Bronchial epithelial cell (primary cell): ENCODE measurements at regions not wholly inside any gene's neighbourhood (a gene's known extent, or its start where the extent isn't known, plus 50 kb on each side); places are given as distances from the start of the nearest gene placed in this dataset.
A peak's percentile ranks its signal among the peaks of the same experiment; 100 is the strongest.
"Not testable (repeated sequence)": the region's sequence is repeated elsewhere in the genome, so short reads cannot be mapped to it uniquely, and the experiment has no call there.

ENCODE experiments used
- DNase-seq: peaks from one replicate; pipeline ENCODE4 v3.0.0-alpha.2; 2010; ENCODE audit warnings: low read depth
- FAIRE-seq: peaks from 2 replicates; lab custom pipeline; 2011; peaks lifted over from hg19 to GRCh38; lab: Jason Lieb, UNC
- H3K27me3 ChIP-seq: 2 replicates; pipeline ENCODE4 v1.5.1; 2011; ENCODE audit warnings: low read length; ENCODE audit not compliant: control insufficient read depth, insufficient read depth
- H3K36me3 ChIP-seq: 2 replicates; pipeline ENCODE4 v1.5.1; 2011; ENCODE audit warnings: low read length; ENCODE audit not compliant: control insufficient read depth, insufficient read depth
- H3K4me3 ChIP-seq: 2 replicates; pipeline ENCODE4 v1.5.1; 2011; ENCODE audit warnings: mild to moderate bottlenecking, low read depth, low read length, control low read depth
- TF ChIP-seq, protein P1 (sequence below): IDR thresholded peaks from 2 replicates; pipeline ENCODE4 v1.5.1; 2011; ENCODE audit warnings: mild to moderate bottlenecking, moderate library complexity, low read length, control low read depth, inconsistent platforms; ENCODE audit not compliant: insufficient read depth, severe bottlenecking

DNA sequence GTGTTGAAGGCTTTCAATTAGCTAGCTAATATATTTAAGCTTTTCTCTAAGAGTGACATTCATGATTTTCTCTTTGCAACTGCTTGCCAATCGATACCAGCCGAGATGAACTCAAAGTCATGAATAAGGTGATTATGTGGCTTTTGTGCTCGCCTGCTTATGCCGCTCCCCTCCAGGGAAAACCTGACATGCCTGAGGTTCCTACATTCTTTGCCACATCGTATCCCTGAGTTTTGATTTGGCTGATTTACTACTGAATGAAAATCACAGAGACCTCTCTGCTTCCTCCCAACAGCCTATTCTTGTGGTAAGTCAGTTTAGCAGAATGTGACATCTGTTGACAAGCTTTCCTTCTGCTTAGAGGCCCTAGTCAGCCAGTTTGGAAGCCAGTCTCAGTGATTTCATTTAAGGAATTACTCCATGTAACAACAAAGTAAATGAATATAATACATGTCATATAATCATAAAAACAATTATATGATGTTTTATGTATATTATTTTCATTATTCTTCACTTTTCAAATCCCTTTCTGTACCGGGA is 513.4 kb downstream of the CSNK1G3 start:
- no peak for FAIRE-seq
- DNase-seq: no peak

DNA sequence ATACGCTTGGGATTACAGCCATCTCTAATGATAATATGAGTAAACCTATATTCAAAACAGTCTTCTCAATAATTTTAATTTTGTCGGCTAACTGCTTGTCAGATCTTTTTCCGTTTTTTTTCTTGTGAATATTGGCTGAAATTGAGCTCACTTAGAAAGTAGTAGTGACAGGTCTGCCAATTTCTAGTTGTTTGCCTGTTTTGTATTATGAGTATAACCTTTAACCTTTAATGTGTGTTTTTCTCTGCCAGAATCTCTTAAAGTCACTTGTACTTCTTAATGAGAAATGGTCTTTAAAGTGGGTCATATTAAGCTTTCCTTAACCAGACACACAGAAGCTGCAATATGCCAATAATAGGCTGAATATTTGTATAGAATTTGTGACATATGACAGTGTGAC is 511.0 kb downstream of the CSNK1G3 start:
- no peak for FAIRE-seq
- no peak for DNase-seq
- Histone ChIP-seq H3K36me3 (no peaks in the 10 kb centered on the region), H3K27me3 (no peaks in the 10 kb centered on the region), H3K4me3 (no peak overlapping the region)
- TF ChIP-seq, protein P1, sequence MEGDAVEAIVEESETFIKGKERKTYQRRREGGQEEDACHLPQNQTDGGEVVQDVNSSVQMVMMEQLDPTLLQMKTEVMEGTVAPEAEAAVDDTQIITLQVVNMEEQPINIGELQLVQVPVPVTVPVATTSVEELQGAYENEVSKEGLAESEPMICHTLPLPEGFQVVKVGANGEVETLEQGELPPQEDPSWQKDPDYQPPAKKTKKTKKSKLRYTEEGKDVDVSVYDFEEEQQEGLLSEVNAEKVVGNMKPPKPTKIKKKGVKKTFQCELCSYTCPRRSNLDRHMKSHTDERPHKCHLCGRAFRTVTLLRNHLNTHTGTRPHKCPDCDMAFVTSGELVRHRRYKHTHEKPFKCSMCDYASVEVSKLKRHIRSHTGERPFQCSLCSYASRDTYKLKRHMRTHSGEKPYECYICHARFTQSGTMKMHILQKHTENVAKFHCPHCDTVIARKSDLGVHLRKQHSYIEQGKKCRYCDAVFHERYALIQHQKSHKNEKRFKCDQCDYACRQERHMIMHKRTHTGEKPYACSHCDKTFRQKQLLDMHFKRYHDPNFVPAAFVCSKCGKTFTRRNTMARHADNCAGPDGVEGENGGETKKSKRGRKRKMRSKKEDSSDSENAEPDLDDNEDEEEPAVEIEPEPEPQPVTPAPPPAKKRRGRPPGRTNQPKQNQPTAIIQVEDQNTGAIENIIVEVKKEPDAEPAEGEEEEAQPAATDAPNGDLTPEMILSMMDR: no peak

More for the DNA sequence above, 513.4 kb downstream of the CSNK1G3 start:
- no peaks in the 10 kb centered on the region for H3K27me3 ChIP-seq
- TF ChIP-seq, protein P1: no peak
- no peak overlapping the region for H3K4me3 ChIP-seq
- H3K36me3 ChIP-seq: no peaks in the 10 kb centered on the region

DNA sequence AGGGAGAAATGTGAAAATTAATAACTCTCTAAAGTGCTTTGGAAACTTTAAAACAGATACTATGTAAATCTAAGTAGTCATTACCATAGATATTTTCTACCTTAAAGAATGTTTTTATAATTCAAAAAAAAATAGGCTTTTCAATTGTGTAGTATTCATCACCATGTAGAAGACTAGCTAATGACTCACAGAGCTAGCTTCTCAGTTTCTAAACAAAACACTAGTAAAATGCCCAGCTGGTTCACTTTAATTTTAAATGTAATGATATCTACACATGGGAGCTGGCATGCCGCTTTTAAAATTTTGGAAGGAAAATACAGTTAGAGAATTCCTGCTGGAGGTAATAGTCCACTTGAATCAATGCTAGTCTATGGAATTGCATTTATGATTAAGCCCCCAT is 509.8 kb downstream of the CSNK1G3 start:
- DNase-seq: no peak
- TF ChIP-seq, protein P1: no peak
- Histone ChIP-seq H3K27me3 (no peaks in the 10 kb centered on the region), H3K4me3 (no peak overlapping the region), H3K36me3 (no peaks in the 10 kb centered on the region)
- FAIRE-seq: no peak

DNA sequence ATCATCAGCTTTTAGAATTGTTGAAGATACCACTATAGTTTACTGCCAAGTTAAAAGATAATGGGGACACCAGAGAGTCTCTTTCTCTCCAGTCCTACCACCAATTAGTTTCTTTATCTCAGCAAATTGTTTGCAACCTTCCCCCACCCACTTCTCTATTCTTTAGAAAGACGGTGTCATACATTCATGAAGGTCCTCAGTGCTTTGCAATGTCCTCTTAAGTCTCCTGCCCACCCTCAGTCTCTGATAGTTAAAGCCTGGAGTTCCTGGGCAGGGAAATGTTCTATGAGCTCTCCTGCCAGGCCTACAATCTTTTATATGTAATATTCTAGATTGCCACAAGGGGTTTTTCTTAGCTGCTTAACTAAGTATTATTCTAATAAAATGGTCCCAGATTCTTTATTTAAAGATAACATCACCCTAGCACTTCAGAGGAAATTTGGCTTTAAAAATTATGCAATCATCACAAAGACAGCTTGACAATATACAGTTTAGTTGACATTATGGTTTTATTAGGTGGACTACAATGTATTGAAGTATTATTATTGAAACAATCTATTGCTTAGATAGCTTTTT is 509.2 kb downstream of the CSNK1G3 start:
- DNase-seq (no peak), FAIRE-seq (no peak)
- no peaks in the 10 kb centered on the region for H3K27me3 ChIP-seq
- H3K4me3 ChIP-seq: no peak overlapping the region
- H3K36me3 ChIP-seq: no peaks in the 10 kb centered on the region
- TF ChIP-seq, protein P1: no peak

DNA sequence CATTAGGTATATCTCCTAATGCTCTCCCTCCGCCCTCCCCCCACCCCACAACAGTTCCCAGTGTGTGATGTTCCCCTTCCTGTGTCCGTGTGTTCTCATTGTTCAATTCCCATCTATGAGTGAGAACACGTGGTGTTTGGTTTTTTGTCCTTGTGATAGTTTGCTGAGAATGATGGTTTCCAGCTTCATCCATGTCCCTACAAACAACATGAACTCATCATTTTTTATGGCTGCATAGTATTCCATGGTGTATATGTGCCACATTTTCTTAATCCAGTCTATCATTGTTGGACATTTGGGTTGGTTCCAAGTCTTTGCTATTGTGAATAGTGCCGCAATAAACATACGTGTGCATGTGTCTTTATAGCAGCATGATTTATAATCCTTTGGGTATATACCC is 505.3 kb downstream of the CSNK1G3 start:
- H3K4me3 ChIP-seq, DNase-seq, H3K27me3 ChIP-seq, FAIRE-seq, H3K36me3 ChIP-seq: not testable (repeated sequence)

DNA sequence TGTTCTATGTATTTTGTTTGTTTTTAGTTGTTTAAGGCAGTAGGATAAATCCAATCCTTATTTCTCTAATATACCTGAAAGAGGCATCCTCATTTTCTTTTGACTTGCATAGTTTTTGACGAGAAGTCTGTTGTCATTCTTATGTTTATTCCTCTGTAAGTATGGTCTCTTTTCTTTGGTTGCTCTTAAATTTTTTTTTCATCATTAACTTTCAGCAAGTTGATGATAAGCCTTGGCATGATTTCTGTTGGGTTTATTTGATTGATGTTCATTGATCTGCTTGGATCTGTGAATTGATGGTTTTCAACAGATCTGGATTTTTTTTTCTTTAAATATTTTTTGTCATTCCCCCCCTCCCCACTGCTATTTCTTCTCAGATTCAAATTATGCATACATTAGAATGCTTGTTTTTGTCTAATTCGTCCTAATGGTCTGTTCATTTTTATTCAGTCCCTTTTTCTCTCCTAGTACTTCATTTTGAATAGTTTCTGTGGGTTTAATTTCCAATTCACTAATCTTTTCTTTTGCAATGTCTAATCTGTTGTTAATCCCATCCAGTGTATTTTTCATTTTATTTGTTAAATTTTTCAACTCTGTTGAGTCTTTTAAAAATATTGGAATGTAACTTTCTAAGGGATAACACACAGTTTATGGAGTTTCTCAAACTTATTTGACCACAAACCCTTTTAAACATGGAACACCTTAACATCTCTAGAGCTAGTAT is 495.9 kb downstream of the CSNK1G3 start:
- Histone ChIP-seq H3K36me3 (no peaks in the 10 kb centered on the region), H3K4me3 (no peak overlapping the region), H3K27me3 (no peaks in the 10 kb centered on the region)
- FAIRE-seq: no peak
- DNase-seq: peak; percentile 4
- TF ChIP-seq, protein P1: no peak
